Upper lobe of right lung (tissue), 1 donor: ENCODE measurements at regions not wholly inside any gene's neighbourhood (a gene's known extent, or its start where the extent isn't known, plus 50 kb on each side); places are given as distances from the start of the nearest gene placed in this dataset.

ENCODE experiments used
- ATAC-seq: fragments of 200-7000 bp; cut with Tn5 transposase; one replicate; pipeline ENCODE4 v1.9.1; 2020; ENCODE audit warnings: mild to moderate bottlenecking, moderate library complexity
- DNase-seq: peaks from one replicate; pipeline ENCODE4 v3.0.0-alpha.2; 2020
- H3K27ac ChIP-seq: fragments of 200-600 bp; one replicate; pipeline ENCODE4 v1.8.0; 2022
- H3K27me3 ChIP-seq: fragments of 200-600 bp; one replicate; pipeline ENCODE4 v1.8.0; 2022; ENCODE audit warnings: mild to moderate bottlenecking
- H3K36me3 ChIP-seq: fragments of 200-600 bp; one replicate; pipeline ENCODE4 v1.8.0; 2022
- H3K4me1 ChIP-seq: fragments of 200-600 bp; one replicate; pipeline ENCODE4 v1.8.0; 2022
- H3K4me3 ChIP-seq: fragments of 200-600 bp; one replicate; pipeline ENCODE4 v1.8.0; 2022; ENCODE audit warnings: mild to moderate bottlenecking
- H3K9me3 ChIP-seq: fragments of 200-600 bp; one replicate; pipeline ENCODE4 v1.8.0; 2022
- CTCF ChIP-seq: fragments of 200-600 bp; IDR thresholded peaks from one replicate; pipeline ENCODE4 v1.8.0; 2022; ENCODE audit warnings: antibody characterized with exemption
- intact Hi-C: fragments of 100-400 bp; cut with DNase I; formaldehyde crosslinking; loops from one replicate; pipeline ENCODE4 v1.11.0; 2022
- donor health status: DM: no; HTN: yes; CAD: no; lungs with severe emphysema.

GRCh38 chr4:155546451-155546850 lies 120.2 kb upstream of the GUCY1A1 start:
- Histone ChIP-seq H3K4me3 (no peak overlapping the region), H3K36me3 (no peaks in the 10 kb centered on the region), H3K27me3 (no peaks in the 10 kb centered on the region), H3K9me3 (no peaks in the 10 kb centered on the region), H3K4me1 (no peaks in the 10 kb centered on the region), H3K27ac (no peak overlapping the region)
- DNase-seq (no peak), ATAC-seq (no peak)
- intact Hi-C loops: no loop called here
- TF ChIP-seq CTCF: no peak

- intact Hi-C loops: no loop called here
- ATAC-seq (no peak), DNase-seq (no peak)
- no peak overlapping the region for H3K4me3 ChIP-seq
- TF ChIP-seq CTCF: no peak
- H3K4me1 ChIP-seq: no peaks in the 10 kb centered on the region
- H3K27ac ChIP-seq: no peak overlapping the region
- no peaks in the 10 kb centered on the region for H3K36me3 ChIP-seq
- H3K27me3 ChIP-seq: no peaks in the 10 kb centered on the region
- H3K9me3 ChIP-seq: no peaks in the 10 kb centered on the region
These were observed 121.2 kb upstream of the GUCY1A1 start for GRCh38 chr4:155545456-155545855.

GRCh38 chr4:155544547-155544946 lies 122.1 kb upstream of the GUCY1A1 start:
- Histone ChIP-seq H3K4me1 (no peaks in the 10 kb centered on the region), H3K9me3 (no peaks in the 10 kb centered on the region), H3K4me3 (no peak overlapping the region), H3K27ac (no peak overlapping the region), H3K36me3 (no peaks in the 10 kb centered on the region), H3K27me3 (no peaks in the 10 kb centered on the region)
- ATAC-seq: peak; percentile 39
- DNase-seq: no peak
- intact Hi-C loops: no loop called here
- TF ChIP-seq CTCF: no peak

GRCh38 chr4:155543126-155543765 lies 123.4 kb upstream of the GUCY1A1 start:
- Histone ChIP-seq H3K4me1 (no peaks in the 10 kb centered on the region), H3K36me3 (no peaks in the 10 kb centered on the region), H3K27me3 (no peaks in the 10 kb centered on the region), H3K9me3 (no peaks in the 10 kb centered on the region), H3K27ac (no peak overlapping the region), H3K4me3 (no peak overlapping the region)
- ATAC-seq (no peak), DNase-seq (no peak)
- intact Hi-C loops: no loop called here
- no peak for TF ChIP-seq CTCF

GRCh38 chr4:155542415-155542814 lies 124.2 kb upstream of the GUCY1A1 start:
- no peaks in the 10 kb centered on the region for H3K27me3 ChIP-seq
- H3K27ac ChIP-seq: no peak overlapping the region
- intact Hi-C loops: no loop called here
- H3K4me3 ChIP-seq: no peak overlapping the region
- TF ChIP-seq CTCF: no peak
- no peaks in the 10 kb centered on the region for H3K9me3 ChIP-seq
- ATAC-seq: no peak
- no peaks in the 10 kb centered on the region for H3K36me3 ChIP-seq
- H3K4me1 ChIP-seq: no peaks in the 10 kb centered on the region
- no peak for DNase-seq

- Histone ChIP-seq H3K4me3 (no peak overlapping the region), H3K9me3 (no peaks in the 10 kb centered on the region), H3K27me3 (no peaks in the 10 kb centered on the region), H3K4me1 (no peaks in the 10 kb centered on the region), H3K36me3 (no peaks in the 10 kb centered on the region), H3K27ac (no peak overlapping the region)
- intact Hi-C loops: no loop called here
- DNase-seq: no peak
- no peak for TF ChIP-seq CTCF
- no peak for ATAC-seq
These were observed 124.9 kb upstream of the GUCY1A1 start for GRCh38 chr4:155541716-155542115.
